Lower lobe of right lung (tissue), 2 donors: ENCODE measurements at regions not wholly inside any gene's neighbourhood (a gene's known extent, or its start where the extent isn't known, plus 50 kb on each side); places are given as distances from the start of the nearest gene placed in this dataset.
"Not testable (repeated sequence)": the region's sequence is repeated elsewhere in the genome, so short reads cannot be mapped to it uniquely, and the experiment has no call there.

Experiments used
- ATAC-seq, 2 donors: fragments of 200-7000 bp; cut with Tn5 transposase; one replicate each; pipeline ENCODE4 v1.9.1; 2020 to 2022; ENCODE audit warnings: mild to moderate bottlenecking in 2 of 2, moderate library complexity in 2 of 2
- DNase-seq: peaks from one replicate; pipeline ENCODE4 v3.0.0-alpha.2; 2020
- H3K27ac ChIP-seq: fragments of 200-600 bp; one replicate; pipeline ENCODE4 v1.8.0; 2022
- H3K27me3 ChIP-seq: fragments of 200-600 bp; one replicate; pipeline ENCODE4 v1.8.0; 2022; ENCODE audit warnings: low read depth
- H3K36me3 ChIP-seq: fragments of 200-600 bp; one replicate; pipeline ENCODE4 v1.8.0; 2022; ENCODE audit warnings: mild to moderate bottlenecking
- H3K4me1 ChIP-seq: fragments of 200-600 bp; one replicate; pipeline ENCODE4 v1.8.0; 2022
- H3K4me3 ChIP-seq: fragments of 200-600 bp; one replicate; pipeline ENCODE4 v1.8.0; 2022; ENCODE audit warnings: mild to moderate bottlenecking
- H3K9me3 ChIP-seq: fragments of 200-600 bp; one replicate; pipeline ENCODE4 v1.8.0; 2022
- intact Hi-C: fragments of 100-400 bp; cut with DNase I; formaldehyde crosslinking; loops from one replicate; pipeline ENCODE4 v1.11.0; 2022
- TF ChIP-seq, protein P1 (sequence below): fragments of 200-600 bp; IDR thresholded peaks from one replicate; pipeline ENCODE4 v1.8.0; 2022; ENCODE audit warnings: antibody characterized with exemption, mild to moderate bottlenecking
- donor health status: DM: no; HTN: yes; CAD: no; lungs with severe emphysema.

DNA sequence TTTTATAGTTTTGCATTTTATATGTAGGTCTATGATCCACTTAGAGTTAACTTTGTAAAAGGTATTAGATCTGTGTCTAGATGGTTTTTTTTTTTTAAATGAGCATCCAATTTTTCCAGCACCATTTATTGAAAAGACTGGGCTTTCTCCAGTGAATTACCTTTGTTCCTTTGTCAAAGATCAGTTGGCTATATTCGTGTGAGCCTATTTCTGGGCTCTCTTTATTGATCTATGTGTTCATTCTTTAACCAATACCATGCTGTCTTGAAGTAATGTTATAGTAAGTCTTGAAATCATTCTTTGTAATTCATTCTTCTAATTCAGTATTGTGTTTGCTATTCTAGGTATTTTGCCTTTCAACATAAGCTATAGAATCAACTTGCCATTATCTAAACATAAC is 165.4 kb upstream of the ARPP21 start:
- intact Hi-C loops, result no loop called here
- DNase-seq, result no peak
- ATAC-seq, result no peak
- peaks cover 3% of the 10 kb centered on the region for H3K9me3 ChIP-seq
- TF ChIP-seq, protein P1, sequence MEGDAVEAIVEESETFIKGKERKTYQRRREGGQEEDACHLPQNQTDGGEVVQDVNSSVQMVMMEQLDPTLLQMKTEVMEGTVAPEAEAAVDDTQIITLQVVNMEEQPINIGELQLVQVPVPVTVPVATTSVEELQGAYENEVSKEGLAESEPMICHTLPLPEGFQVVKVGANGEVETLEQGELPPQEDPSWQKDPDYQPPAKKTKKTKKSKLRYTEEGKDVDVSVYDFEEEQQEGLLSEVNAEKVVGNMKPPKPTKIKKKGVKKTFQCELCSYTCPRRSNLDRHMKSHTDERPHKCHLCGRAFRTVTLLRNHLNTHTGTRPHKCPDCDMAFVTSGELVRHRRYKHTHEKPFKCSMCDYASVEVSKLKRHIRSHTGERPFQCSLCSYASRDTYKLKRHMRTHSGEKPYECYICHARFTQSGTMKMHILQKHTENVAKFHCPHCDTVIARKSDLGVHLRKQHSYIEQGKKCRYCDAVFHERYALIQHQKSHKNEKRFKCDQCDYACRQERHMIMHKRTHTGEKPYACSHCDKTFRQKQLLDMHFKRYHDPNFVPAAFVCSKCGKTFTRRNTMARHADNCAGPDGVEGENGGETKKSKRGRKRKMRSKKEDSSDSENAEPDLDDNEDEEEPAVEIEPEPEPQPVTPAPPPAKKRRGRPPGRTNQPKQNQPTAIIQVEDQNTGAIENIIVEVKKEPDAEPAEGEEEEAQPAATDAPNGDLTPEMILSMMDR, result no peak
- H3K36me3 ChIP-seq, result no peaks in the 10 kb centered on the region
- H3K4me1 ChIP-seq, result no peaks in the 10 kb centered on the region
- no peak overlapping the region for H3K4me3 ChIP-seq
- no peak overlapping the region for H3K27ac ChIP-seq
- H3K27me3 ChIP-seq, result no peaks in the 10 kb centered on the region

GRCh38 chr3:35482566-35482965 is 156.8 kb upstream of the ARPP21 start:
- H3K27me3 ChIP-seq, H3K4me1 ChIP-seq, H3K4me3 ChIP-seq, H3K9me3 ChIP-seq, ATAC-seq, DNase-seq, intact Hi-C loops, H3K36me3 ChIP-seq, H3K27ac ChIP-seq: not testable (repeated sequence)

DNA sequence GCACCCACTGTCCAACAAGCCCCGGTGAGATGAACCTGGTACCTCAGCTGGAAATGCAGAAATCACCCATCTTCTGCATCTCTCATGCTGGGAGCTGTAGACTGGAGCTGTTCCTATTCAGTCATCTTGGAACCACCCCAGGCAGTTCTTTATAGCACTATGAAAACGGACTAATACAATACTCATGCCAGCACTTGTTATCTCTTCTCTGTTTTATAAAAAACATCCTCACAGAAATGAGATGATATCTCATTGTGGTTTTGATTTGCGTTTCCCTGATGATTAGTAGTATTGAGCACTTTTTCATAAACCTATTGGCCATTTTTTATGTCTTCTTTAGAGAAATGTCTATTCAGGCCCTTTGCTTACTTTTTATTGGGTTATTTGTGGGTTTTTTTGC is 156.2 kb upstream of the ARPP21 start:
- no peak for ATAC-seq
- intact Hi-C loops, result no loop called here

DNA sequence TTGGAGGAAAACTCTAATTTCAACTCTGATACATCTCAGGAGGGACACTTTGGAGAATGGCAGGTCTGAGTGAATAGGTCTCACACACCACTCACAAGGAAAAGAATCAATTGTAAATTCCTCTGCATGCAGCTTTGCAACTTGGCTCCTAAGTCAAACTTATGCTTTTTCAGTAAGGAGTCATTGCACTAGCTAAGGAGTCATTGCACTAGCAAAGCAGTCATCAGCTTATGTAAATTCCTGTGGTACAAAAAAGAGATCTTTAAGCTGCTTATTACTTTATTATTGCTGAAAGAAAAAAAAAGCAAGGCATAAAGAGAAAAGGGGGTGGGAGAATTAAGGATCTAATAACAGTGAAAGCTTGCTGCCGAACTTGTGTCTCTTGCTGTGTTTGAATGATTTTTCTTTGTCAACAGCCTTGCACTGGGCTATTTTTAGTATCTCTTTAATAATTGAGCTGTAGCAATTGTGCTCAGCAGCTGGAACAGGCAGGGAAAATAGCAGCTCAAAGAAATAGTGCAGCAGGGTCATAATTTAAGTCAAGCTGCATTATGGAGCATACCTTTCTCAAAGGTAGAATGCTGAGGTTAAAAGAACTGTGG is 154.3 kb upstream of the ARPP21 start:
- H3K4me3 ChIP-seq, result no peak overlapping the region
- no peaks in the 10 kb centered on the region for H3K4me1 ChIP-seq
- no peaks in the 10 kb centered on the region for H3K27me3 ChIP-seq
- TF ChIP-seq, protein P1, result no peak
- DNase-seq (no peak), ATAC-seq (no peak)
- no peaks in the 10 kb centered on the region for H3K36me3 ChIP-seq
- no peaks in the 10 kb centered on the region for H3K9me3 ChIP-seq
- intact Hi-C loops, result no loop called here
- H3K27ac ChIP-seq, result no peak overlapping the region

More for the DNA sequence above, 156.2 kb upstream of the ARPP21 start:
- H3K27ac ChIP-seq, result no peak overlapping the region
- H3K27me3 ChIP-seq, result no peaks in the 10 kb centered on the region
- no peaks in the 10 kb centered on the region for H3K9me3 ChIP-seq
- no peaks in the 10 kb centered on the region for H3K4me1 ChIP-seq
- H3K36me3 ChIP-seq, result no peaks in the 10 kb centered on the region
- no peak for DNase-seq
- TF ChIP-seq, protein P1, result no peak
- H3K4me3 ChIP-seq, result no peak overlapping the region

DNA sequence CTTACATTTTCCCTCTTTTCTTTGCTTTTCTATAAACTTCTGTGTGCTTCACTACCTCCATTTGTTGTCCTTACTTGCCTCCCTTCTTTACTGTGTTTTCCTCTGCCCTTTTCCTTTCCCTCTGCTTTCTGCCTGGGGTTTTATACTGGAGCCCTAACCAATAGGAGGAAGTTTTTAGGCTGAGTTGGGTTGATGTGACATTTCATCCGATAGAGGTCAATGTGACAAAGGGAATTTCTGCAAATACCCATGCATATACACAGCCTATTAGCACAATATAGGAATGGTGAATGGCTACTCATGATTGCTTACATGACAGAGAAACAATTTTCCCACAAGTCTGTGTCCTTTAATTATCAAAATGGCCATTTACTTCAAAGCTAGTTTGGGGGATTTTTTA is 153.0 kb upstream of the ARPP21 start:
- no peak for ATAC-seq
- H3K27ac ChIP-seq, result no peak overlapping the region
- H3K4me1 ChIP-seq, result no peaks in the 10 kb centered on the region
- intact Hi-C loops, result no loop called here
- no peaks in the 10 kb centered on the region for H3K27me3 ChIP-seq
- no peaks in the 10 kb centered on the region for H3K9me3 ChIP-seq
- H3K36me3 ChIP-seq, result no peaks in the 10 kb centered on the region
- H3K4me3 ChIP-seq, result no peak overlapping the region
- TF ChIP-seq, protein P1, result no peak
- DNase-seq, result no peak

GRCh38 chr3:35487376-35487775 is 151.9 kb upstream of the ARPP21 start:
- intact Hi-C loops, result no loop called here
- H3K9me3 ChIP-seq, result no peaks in the 10 kb centered on the region
- TF ChIP-seq, protein P1, result no peak
- no peak overlapping the region for H3K27ac ChIP-seq
- DNase-seq (no peak), ATAC-seq (no peak)
- no peak overlapping the region for H3K4me3 ChIP-seq
- no peaks in the 10 kb centered on the region for H3K36me3 ChIP-seq
- H3K4me1 ChIP-seq, result no peaks in the 10 kb centered on the region
- no peaks in the 10 kb centered on the region for H3K27me3 ChIP-seq
